ENCODE measurements at regions not wholly inside any gene's neighbourhood (a gene's known extent, or its start where the extent isn't known, plus 50 kb on each side); places are given as distances from the start of the nearest gene placed in this dataset.
"Not testable (repeated sequence)": the region's sequence is repeated elsewhere in the genome, so short reads cannot be mapped to it uniquely, and the experiment has no call there.

- DNase-seq: no peak
These were observed 130.9 kb downstream of the RELL1 start for GRCh38 chr4:37555322-37555721.

DNA sequence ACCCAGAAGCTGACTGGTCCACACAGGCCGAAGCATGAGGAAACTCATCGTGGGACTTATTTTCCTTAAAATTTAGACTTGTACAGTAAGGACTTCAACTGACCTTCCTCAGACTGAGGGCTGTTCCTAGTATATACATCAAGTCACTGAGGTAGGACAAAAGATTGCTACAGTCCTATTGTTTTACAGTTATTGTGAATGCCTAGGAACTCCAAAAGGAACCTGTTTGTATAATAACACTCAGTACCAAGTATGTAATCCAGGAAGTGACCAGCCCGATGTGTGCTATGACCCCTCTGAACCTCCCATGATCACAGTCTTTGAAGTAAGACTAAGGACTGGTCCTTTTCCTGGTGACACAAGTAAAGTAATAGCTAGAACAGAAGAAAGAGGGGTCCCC, 136.3 kb downstream of the RELL1 start:
- DNase-seq: not testable (repeated sequence)

DNA sequence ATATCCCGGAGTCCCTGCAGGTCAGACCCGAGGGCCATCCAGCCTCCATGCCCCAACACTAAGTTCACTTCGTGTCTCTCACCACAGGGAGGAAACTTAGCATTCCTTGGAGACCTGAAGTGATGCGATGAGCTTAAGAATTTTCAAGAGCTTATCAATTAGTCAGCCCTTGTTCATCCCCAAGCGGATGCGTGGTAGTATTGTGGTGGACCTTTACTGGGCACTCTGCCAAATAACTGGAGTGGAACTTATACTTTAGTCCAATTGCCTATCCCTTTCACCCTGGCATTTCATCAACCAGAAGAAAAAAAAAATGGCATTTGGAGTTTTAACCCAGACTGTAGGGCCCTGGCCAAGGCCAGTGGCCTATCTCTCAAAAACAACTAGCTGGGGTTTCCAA, 137.1 kb downstream of the RELL1 start:
- peak; percentile 75 for DNase-seq

GRCh38 chr4:37546586-37546985, 139.6 kb downstream of the RELL1 start:
- no peak for DNase-seq

GRCh38 chr4:37542706-37543105, 143.5 kb downstream of the RELL1 start:
- no peak for DNase-seq

DNA sequence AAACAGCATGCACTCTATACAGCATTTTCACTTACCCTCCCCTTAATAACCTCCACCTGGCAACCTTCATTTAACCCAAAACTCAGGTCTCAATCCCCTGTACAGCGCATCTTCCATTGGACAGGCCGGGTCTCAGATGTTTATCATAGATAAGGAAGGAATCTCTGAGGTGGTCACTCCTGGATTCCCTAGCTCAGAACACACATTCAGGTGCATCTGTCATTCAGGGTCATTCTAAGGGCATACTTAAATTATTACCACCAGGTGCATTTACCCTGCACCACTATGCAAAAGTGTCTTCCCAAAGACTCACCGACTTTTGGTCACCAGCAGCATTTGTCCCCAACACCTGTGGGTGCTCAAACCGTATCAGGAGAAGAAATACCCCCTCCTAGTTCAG, 144.2 kb downstream of the RELL1 start:
- no peak for DNase-seq

DNA sequence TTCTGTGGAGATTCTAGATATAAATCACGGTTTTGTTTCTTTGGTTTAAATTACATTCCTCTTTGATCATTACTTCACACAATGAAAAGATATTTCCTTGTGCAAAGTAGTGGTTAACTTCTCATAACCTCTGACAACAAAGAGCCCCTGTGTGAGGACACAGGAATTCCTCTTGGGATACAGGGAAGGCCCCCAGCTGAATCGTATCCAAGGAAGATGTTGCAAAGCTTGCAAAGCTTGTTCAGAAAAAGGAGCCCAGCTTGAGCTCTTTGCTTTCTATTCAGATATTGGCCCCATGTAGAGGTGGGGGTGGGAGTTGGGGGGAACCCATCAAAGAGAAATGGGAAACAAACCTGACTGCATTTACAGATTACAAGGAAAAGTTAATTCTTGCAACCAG, 145.7 kb downstream of the RELL1 start:
- DNase-seq: no peak

DNA sequence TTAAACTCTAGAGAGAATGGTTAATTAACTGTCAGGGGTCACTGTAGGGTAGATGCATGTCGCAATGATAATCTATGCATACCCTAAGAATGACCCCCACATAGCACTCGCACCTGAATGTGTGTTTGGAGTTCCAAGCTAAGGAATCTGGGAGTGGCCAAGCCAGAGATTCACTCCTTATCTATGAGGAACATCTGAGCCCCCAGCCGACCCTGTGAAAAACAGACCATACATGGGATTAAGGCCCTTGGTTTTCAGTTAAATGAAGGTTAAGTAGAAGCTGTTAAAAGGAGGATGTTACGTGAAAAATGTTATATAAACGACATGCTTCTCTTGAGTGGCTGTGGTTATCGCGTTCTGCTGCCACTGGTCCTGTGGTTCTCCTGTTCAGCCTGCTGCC, 147.2 kb downstream of the RELL1 start:
- DNase-seq: no peak

- DNase-seq: no peak
These were observed 148.7 kb downstream of the RELL1 start for GRCh38 chr4:37537484-37537883.

- DNase-seq: no peak
These were observed 150.3 kb downstream of the RELL1 start for GRCh38 chr4:37535872-37536271.

DNA sequence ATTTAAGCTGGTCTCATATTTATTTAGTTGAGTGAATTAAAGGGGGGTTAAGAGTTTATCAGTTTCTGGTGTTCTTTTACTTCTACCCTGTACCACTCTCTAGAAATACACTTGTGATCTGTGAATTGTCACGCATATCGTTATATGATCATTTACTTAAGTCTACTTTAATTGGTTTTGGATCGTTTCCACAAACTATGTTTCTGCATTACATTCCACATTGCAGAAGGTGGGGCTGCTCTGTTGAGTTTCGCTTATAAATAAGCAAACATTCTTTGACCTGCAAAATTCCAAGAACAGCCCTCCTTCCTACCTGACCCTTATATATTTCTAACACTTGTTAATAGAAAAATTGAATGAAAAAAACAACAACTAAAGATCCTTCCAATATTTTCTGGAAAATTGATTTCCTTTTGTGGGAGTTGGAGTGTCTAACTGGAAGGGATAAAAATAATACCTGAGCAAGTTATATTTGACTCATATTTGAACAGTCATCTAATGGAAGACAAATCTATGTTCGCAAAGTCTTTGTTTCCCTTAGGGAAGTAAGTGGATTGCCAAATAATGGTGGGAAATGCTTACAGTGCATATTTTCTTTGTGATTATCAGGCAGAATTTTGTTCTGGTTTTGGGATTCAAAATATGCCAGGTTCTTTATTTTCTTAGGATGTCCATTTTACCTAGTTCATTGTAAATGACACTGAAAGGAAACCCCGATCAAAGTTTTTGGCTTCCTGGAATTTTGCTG, 152.7 kb downstream of the RELL1 start:
- no peak for DNase-seq

- DNase-seq: peak; percentile 3
These were observed 155.0 kb downstream of the RELL1 start for GRCh38 chr4:37531151-37531550.

- no peak for DNase-seq
These were observed 155.7 kb downstream of the RELL1 start for GRCh38 chr4:37530451-37530850.

DNA sequence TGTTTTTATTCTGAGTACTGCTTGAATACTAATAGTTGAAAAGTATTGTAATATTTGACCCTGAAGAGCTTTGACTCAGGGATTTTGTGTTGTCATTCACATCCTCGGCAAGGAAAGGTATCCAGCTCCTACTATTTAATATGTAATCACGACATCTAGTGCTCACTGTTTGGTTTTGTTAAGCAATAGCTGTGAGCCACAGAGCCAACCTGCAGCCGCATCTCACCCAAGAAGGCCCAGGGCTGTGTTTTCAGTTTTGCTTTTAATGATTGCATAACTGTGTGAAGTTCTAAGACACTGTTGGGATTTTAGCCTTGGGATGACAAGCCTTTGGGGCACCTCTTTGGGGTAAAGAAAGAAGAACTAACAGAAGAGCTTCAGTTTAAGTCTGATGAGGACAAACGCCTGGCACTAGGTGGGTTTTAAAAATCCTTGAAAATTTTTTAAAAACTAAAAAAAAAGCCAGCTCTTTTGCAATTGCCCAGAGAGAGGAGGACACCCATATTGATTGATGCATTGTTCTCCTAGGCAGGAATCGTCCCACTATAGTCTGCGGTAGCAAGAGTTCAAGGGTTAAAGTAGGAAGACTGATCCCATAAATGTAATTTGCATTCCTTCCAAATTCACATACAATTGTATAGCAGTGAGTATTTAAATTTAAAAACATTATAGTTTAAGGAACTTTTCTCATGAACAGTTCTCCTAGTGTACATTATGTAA, 157.8 kb downstream of the RELL1 start:
- no peak for DNase-seq

DNA sequence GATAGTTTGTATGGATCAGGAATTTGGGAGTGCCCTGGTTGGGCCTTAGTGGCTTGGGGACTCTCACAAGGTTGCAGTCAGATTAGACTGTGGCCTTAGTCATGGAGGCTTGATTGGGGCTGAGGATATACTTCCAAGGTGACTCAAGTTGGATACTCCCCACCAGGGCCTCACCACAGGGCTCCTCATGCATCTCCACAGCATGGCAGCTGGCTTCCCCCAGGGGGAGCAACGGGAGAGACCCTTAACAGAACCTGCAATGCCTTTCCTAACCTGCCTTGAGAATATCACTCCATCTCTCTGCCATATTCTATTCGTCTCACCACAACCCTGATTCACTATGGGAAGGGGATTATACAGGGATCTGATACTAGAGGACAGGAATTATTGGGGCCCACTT, 161.9 kb downstream of the RELL1 start:
- DNase-seq: no peak

- no peak for DNase-seq
These were observed 163.2 kb downstream of the RELL1 start for GRCh38 chr4:37522996-37523395.

GRCh38 chr4:37517326-37517725, 168.8 kb downstream of the RELL1 start:
- no peak for DNase-seq

DNA sequence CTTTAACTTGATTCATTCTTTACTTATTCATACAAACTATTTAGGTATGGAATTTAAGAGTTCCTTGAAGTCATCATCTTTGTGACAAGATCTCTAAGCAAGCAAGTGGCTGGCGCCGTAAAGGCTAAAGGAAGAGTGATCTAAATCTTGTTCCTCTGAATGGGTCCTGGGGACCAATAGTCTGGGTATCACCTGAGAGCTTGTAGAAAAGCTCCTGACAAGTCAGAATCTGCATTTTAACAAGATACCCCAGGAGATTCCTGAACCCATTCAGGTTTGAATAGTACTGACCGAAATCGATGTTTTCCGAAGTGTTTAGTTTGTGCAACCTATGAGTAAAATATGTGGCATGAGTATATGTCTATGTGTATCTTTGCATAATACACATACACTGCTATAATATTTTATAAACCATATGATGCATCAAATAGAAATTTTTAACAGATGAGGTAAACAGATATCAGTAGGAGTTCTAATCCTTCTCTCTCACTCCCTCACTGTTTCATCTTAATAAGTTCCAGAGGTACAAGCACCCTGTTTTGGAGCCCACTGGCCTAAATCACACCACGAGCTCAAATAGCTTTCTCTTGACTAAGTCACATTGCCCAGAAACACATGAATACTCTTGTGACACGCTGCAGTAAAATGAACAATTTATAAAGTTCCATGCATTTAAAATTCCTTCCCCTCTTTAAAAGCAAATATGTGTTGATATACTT, 170.0 kb downstream of the RELL1 start:
- DNase-seq: peak; percentile 59

DNA sequence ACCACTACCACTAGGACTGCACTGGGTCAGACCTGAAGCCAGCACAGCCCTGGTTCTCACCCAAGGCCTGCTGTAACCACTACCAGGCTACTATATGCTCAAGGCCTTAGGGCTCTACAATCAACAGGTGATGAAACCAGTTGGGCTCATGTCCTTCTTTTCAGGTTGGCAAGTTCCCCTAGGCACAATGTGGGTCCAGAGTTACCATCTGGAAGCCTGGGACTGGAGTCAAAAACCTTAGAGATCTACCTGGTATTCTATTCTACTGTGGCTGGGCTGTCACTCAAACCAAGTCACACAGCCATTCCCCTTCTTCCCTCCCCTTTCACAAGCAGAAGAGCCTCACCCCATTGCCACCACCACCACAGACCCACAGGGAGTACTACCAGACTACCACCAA, 175.6 kb downstream of the RELL1 start:
- DNase-seq: no peak

GRCh38 chr4:37503261-37503660, 182.9 kb downstream of the RELL1 start:
- no peak for DNase-seq

DNA sequence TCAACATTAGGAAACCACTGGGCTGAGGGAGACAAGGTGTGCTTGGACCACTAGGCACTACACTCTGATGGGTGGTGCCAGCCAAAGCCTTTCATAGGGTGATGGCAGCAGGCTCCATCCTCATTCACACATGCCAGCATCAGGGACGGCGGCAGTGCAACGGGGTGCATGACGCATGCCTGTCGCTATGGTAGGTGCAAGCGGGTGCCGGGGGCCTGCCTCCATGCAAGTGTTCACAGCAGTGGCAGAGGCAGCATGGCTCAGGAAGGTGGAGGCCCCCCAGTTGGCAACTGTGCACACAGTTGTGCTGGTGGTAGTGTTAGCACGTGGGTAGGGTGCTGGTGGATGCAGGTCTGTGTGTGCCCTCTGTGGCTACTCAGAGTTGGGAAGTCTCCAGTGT, 184.1 kb downstream of the RELL1 start:
- no peak for DNase-seq

Measured in fibroblast of skin of scalp (primary cell).